H9 (cell line): ENCODE measurements at regions not wholly inside any gene's neighbourhood (a gene's known extent, or its start where the extent isn't known, plus 50 kb on each side); places are given as distances from the start of the nearest gene placed in this dataset.

Experiments
- DNase-seq: peaks from one replicate; pipeline ENCODE4 v3.0.0-alpha.2; 2017
- H2AFZ ChIP-seq: one replicate; pipeline ENCODE4 v1.6.1; 2013; ENCODE audit warnings: mild to moderate bottlenecking, low read length, control low read depth, moderate library complexity
- H2AK5ac ChIP-seq: 2 replicates; pipeline ENCODE4 v1.6.1; 2013; ENCODE audit warnings: low read length, control low read depth, mixed read lengths; ENCODE audit not compliant: insufficient read length
- H2BK120ac ChIP-seq: one replicate; pipeline ENCODE4 v1.6.1; 2013; ENCODE audit warnings: low read depth, mild to moderate bottlenecking, low read length, control low read depth, inconsistent platforms; ENCODE audit not compliant: poor library complexity, severe bottlenecking
- H2BK12ac ChIP-seq: 2 replicates; pipeline ENCODE4 v1.6.1; 2013; ENCODE audit warnings: low read length, control low read depth, mixed read lengths, low read depth; ENCODE audit not compliant: insufficient read length
- H2BK15ac ChIP-seq: 2 replicates; pipeline ENCODE4 v1.6.1; 2013; ENCODE audit warnings: low read depth, low read length, control low read depth
- H2BK20ac ChIP-seq: one replicate; pipeline ENCODE4 v1.6.1; 2013; ENCODE audit warnings: low read depth, mild to moderate bottlenecking, low read length, control low read depth, inconsistent platforms; ENCODE audit not compliant: poor library complexity, severe bottlenecking
- H2BK5ac ChIP-seq: 2 replicates; pipeline ENCODE4 v1.6.1; 2013; ENCODE audit warnings: low read length, control low read depth, mixed read lengths; ENCODE audit not compliant: insufficient read length
- H3K14ac ChIP-seq: 2 replicates; pipeline ENCODE4 v1.6.1; 2013; ENCODE audit warnings: low read length, control low read depth; ENCODE audit not compliant: insufficient read depth
- H3K18ac ChIP-seq: 2 replicates; pipeline ENCODE4 v1.6.1; 2013; ENCODE audit warnings: low read depth, mild to moderate bottlenecking, mixed read lengths, low read length, control low read depth; ENCODE audit not compliant: insufficient read length
- H3K23ac ChIP-seq: 2 replicates; pipeline ENCODE4 v1.6.1; 2013; ENCODE audit warnings: low read length, control low read depth, mixed read lengths, low read depth; ENCODE audit not compliant: insufficient read length
- H3K23me2 ChIP-seq: 2 replicates; pipeline ENCODE4 v1.6.1; 2013; ENCODE audit warnings: low read depth, mild to moderate bottlenecking, mixed read lengths, low read length, control low read depth; ENCODE audit not compliant: insufficient read length, poor library complexity, severe bottlenecking
- H3K27ac ChIP-seq: 2 replicates; pipeline ENCODE4 v1.5.1; 2013; ENCODE audit warnings: low read length, control low read depth, mixed read lengths, low read depth; ENCODE audit not compliant: insufficient read length
- H3K27me3 ChIP-seq: 2 replicates; pipeline ENCODE4 v1.6.1; 2013; ENCODE audit warnings: low read length, control low read depth, inconsistent platforms; ENCODE audit not compliant: insufficient read depth
- H3K4ac ChIP-seq: 2 replicates; pipeline ENCODE4 v1.6.1; 2013; ENCODE audit warnings: low read depth, mild to moderate bottlenecking, control low read depth, inconsistent platforms, low read length, moderate library complexity
- H3K4me1 ChIP-seq: 2 replicates; pipeline ENCODE4 v1.6.1; 2013; ENCODE audit warnings: low read length, control low read depth, inconsistent platforms; ENCODE audit not compliant: insufficient read depth
- H3K4me2 ChIP-seq: 2 replicates; pipeline ENCODE4 v1.6.1; 2013; ENCODE audit warnings: low read length, control low read depth, mixed read lengths; ENCODE audit not compliant: insufficient read length, insufficient read depth
- H3K56ac ChIP-seq: 2 replicates; pipeline ENCODE4 v1.6.1; 2013; ENCODE audit warnings: low read depth, mild to moderate bottlenecking, mixed read lengths, low read length, control low read depth; ENCODE audit not compliant: insufficient read length
- H3K79me1 ChIP-seq: 2 replicates; pipeline ENCODE4 v1.6.1; 2013; ENCODE audit warnings: low read depth, mild to moderate bottlenecking, moderate library complexity, low read length, control low read depth, inconsistent platforms; ENCODE audit not compliant: insufficient read depth, poor library complexity, severe bottlenecking
- H3K79me2 ChIP-seq: 2 replicates; pipeline ENCODE4 v1.6.1; 2013; ENCODE audit warnings: low read length, control low read depth, inconsistent platforms; ENCODE audit not compliant: insufficient read depth
- H3K9ac ChIP-seq: 2 replicates; pipeline ENCODE4 v1.6.1; 2013; ENCODE audit warnings: low read length, control low read depth, mixed read lengths; ENCODE audit not compliant: insufficient read length; ENCODE audit errors: extremely low read depth
- H3K9me3 ChIP-seq: one replicate; pipeline ENCODE4 v1.6.1; 2013; ENCODE audit warnings: low read depth, low read length, inconsistent platforms; ENCODE audit not compliant: control insufficient read depth
- H3T11ph ChIP-seq: one replicate; pipeline ENCODE4 v1.6.1; 2013; ENCODE audit warnings: mild to moderate bottlenecking, low read length, control low read depth, inconsistent platforms
- H4K20me1 ChIP-seq: one replicate; pipeline ENCODE4 v1.6.1; 2013; ENCODE audit not compliant: control insufficient read depth, insufficient read length, insufficient read depth
- H4K5ac ChIP-seq: 2 replicates; pipeline ENCODE4 v1.6.1; 2013; ENCODE audit warnings: low read depth, mild to moderate bottlenecking, mixed read lengths, low read length, control low read depth; ENCODE audit not compliant: insufficient read length
- H4K8ac ChIP-seq: replicated peaks from 2 replicates; pipeline ENCODE4 v1.6.1; 2013; ENCODE audit warnings: low read length, control low read depth, mixed read lengths, low read depth; ENCODE audit not compliant: insufficient read length
- H4K91ac ChIP-seq: 2 replicates; pipeline ENCODE4 v1.6.1; 2013; ENCODE audit warnings: low read depth, mild to moderate bottlenecking, moderate library complexity, mixed read lengths, low read length, control low read depth; ENCODE audit not compliant: insufficient read length
- H3K27ac Mint-ChIP-seq, 3 experiments: 2 replicates in 2 of 3; 3 replicates in 1 of 3; pipeline ENCODE4 v1.8.0; 2020 to 2021; ENCODE audit warnings: mixed read lengths in 3 of 3, mild to moderate bottlenecking in 1 of 3, moderate library complexity in 1 of 3
- H3K27me3 Mint-ChIP-seq: 2 replicates; pipeline ENCODE4 v1.8.0; 2021; ENCODE audit warnings: low read depth, mild to moderate bottlenecking, moderate library complexity, mixed read lengths
- H3K36me3 Mint-ChIP-seq, 3 experiments: 2 replicates in 2 of 3; 3 replicates in 1 of 3; pipeline ENCODE4 v1.8.0; 2020 to 2021; ENCODE audit warnings: low read depth in 3 of 3, mixed read lengths in 3 of 3; ENCODE audit not compliant: insufficient read depth in 1 of 3
- H3K4me1 Mint-ChIP-seq, 2 experiments: 2 replicates each; pipeline ENCODE4 v1.8.0; 2020; ENCODE audit warnings: mixed read lengths in 2 of 2
- H3K4me3 Mint-ChIP-seq, 2 experiments: 2 replicates in 1 of 2; 3 replicates in 1 of 2; pipeline ENCODE4 v1.8.0; 2020 to 2021; ENCODE audit warnings: mild to moderate bottlenecking in 2 of 2, mixed read lengths in 2 of 2, moderate library complexity in 1 of 2
- H3K9me3 Mint-ChIP-seq, 2 experiments: 2 replicates in 1 of 2; 3 replicates in 1 of 2; pipeline ENCODE4 v1.8.0; 2020; ENCODE audit warnings: mild to moderate bottlenecking in 2 of 2, mixed read lengths in 2 of 2, moderate library complexity in 1 of 2
- CTCF ChIP-seq: fragments of 200-600 bp; sonication (generic); conservative IDR thresholded peaks from 3 replicates; pipeline ENCODE4 v1.8.0; 2021; ENCODE audit warnings: antibody characterized with exemption, mild to moderate bottlenecking
- WGBS: extraction: QIAGEN DNeasy Blood & Tissue Kit; methylation state at CpG from one replicate; pipeline ENCODE4 v1.1.7; 2013; ENCODE audit warnings: missing lambda C conversion rate, low lambda C conversion rate, mixed read lengths; ENCODE audit not compliant: insufficient read length; ENCODE audit errors: extremely low coverage; 5-methylcytosine and 5-hydroxymethylcytosine counted together

GRCh38 chr9:95382433-95382832 is 64.9 kb upstream of the FANCC start:
- Histone ChIP-seq H4K8ac (no peak overlapping the region), H2AFZ (no peak overlapping the region), H3K23me2 (no peaks in the 10 kb centered on the region), H3K9me3 (no peaks in the 10 kb centered on the region), H3K27me3 (no peaks in the 10 kb centered on the region), H3K4me2 (no peak overlapping the region), H4K91ac (no peak overlapping the region), H2BK5ac (no peak overlapping the region), H3K9ac (no peak overlapping the region), H4K20me1 (no peaks in the 10 kb centered on the region), H3K79me2 (no peaks in the 10 kb centered on the region), H3T11ph (no peak overlapping the region), H2BK120ac (no peak overlapping the region), H2AK5ac (no peak overlapping the region), H2BK12ac (no peak overlapping the region), H3K4ac (no peak overlapping the region), H4K5ac (no peak overlapping the region), H3K23ac (no peak overlapping the region), H3K27ac (no peak overlapping the region), H3K18ac (no peak overlapping the region), H3K56ac (no peak overlapping the region), H3K14ac (no peak overlapping the region), H3K79me1 (no peaks in the 10 kb centered on the region), H3K4me1 (no peaks in the 10 kb centered on the region; the same call in 1 of the 2 replicates), H2BK20ac (no peak overlapping the region), H2BK15ac (no peak overlapping the region)
- Mint-ChIP-seq H3K36me3 (no peaks in the 10 kb centered on the region), H3K4me3 (no peak overlapping the region), H3K27me3 (peaks cover 5% of the 10 kb centered on the region), H3K27ac (no peak overlapping the region), H3K4me1 (peaks cover 4 to 6% of the 10 kb centered on the region in 2 experiments; a peak in 1 of 4 replicates), H3K9me3 (peaks cover 0 to 3% of the 10 kb centered on the region in 2 experiments; a peak in 1 of 5 replicates)
- no CpG with 5 or more reads among the region's 10 CpGs for WGBS
- no peak for TF ChIP-seq CTCF
- DNase-seq, result no peak
